Chondrocyte (in vitro differentiated cells): ENCODE measurements at regions not wholly inside any gene's neighbourhood (a gene's known extent, or its start where the extent isn't known, plus 50 kb on each side); places are given as distances from the start of the nearest gene placed in this dataset.
A peak's percentile ranks its signal among the peaks of the same experiment; 100 is the strongest.

ENCODE experiments used
- DNase-seq: peaks from one replicate; pipeline ENCODE4 v3.0.0; 2021; ENCODE audit warnings: mixed read lengths, low spot score
- H3K27ac Mint-ChIP-seq: one replicate; pipeline ENCODE4 v1.8.0; 2021; ENCODE audit warnings: mild to moderate bottlenecking, moderate library complexity, mixed read lengths; ENCODE audit not compliant: unreplicated experiment
- H3K27me3 Mint-ChIP-seq: 2 replicates; pipeline ENCODE4 v1.8.0; 2021; ENCODE audit warnings: low read depth, mixed read lengths
- H3K36me3 Mint-ChIP-seq: 2 replicates; pipeline ENCODE4 v1.8.0; 2021; ENCODE audit warnings: low read depth, mixed read lengths
- H3K4me1 Mint-ChIP-seq: 2 replicates; pipeline ENCODE4 v1.8.0; 2021; ENCODE audit warnings: low read depth, mild to moderate bottlenecking, mixed read lengths
- H3K4me3 Mint-ChIP-seq: one replicate; pipeline ENCODE4 v1.8.0; 2021; ENCODE audit warnings: mild to moderate bottlenecking, moderate library complexity, mixed read lengths; ENCODE audit not compliant: unreplicated experiment
- H3K9me3 Mint-ChIP-seq: 2 replicates; pipeline ENCODE4 v1.8.0; 2021; ENCODE audit warnings: low read depth, mixed read lengths
- TF ChIP-seq, protein P1 (sequence below): fragments of 200-600 bp; sonication (generic); IDR thresholded peaks from 2 replicates; pipeline ENCODE4 v1.5.0; 2021; ENCODE audit warnings: antibody characterized with exemption, mild to moderate bottlenecking, moderate library complexity

DNA sequence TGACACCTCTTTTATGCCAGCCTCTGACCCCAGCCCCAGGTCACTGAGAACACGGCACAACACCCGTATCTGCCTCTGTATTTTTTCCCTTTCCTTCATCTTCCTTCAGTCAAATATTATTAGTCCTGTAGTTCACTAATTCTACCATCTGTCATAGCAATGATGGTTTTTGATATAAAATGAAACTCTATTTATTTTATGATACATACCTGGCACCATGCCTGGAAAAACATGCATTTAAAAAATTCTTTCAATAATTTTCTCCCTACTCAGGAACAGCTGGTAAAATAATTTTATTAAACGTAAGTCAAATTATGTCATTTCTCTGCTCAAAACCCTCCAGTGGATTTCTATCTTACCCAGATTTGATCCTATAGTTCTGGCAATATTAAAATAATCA is 224.7 kb downstream of the CDH7 start:
- H3K4me1 Mint-ChIP-seq: peaks cover 16% of the 10 kb centered on the region
- no peak for DNase-seq
- no peaks in the 10 kb centered on the region for H3K36me3 Mint-ChIP-seq
- no peak overlapping the region for H3K4me3 Mint-ChIP-seq
- no peaks in the 10 kb centered on the region for H3K9me3 Mint-ChIP-seq
- TF ChIP-seq, protein P1, sequence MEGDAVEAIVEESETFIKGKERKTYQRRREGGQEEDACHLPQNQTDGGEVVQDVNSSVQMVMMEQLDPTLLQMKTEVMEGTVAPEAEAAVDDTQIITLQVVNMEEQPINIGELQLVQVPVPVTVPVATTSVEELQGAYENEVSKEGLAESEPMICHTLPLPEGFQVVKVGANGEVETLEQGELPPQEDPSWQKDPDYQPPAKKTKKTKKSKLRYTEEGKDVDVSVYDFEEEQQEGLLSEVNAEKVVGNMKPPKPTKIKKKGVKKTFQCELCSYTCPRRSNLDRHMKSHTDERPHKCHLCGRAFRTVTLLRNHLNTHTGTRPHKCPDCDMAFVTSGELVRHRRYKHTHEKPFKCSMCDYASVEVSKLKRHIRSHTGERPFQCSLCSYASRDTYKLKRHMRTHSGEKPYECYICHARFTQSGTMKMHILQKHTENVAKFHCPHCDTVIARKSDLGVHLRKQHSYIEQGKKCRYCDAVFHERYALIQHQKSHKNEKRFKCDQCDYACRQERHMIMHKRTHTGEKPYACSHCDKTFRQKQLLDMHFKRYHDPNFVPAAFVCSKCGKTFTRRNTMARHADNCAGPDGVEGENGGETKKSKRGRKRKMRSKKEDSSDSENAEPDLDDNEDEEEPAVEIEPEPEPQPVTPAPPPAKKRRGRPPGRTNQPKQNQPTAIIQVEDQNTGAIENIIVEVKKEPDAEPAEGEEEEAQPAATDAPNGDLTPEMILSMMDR: no peak
- peak overlapping the region; percentile 46 for H3K27ac Mint-ChIP-seq
- H3K27me3 Mint-ChIP-seq: no peaks in the 10 kb centered on the region

DNA sequence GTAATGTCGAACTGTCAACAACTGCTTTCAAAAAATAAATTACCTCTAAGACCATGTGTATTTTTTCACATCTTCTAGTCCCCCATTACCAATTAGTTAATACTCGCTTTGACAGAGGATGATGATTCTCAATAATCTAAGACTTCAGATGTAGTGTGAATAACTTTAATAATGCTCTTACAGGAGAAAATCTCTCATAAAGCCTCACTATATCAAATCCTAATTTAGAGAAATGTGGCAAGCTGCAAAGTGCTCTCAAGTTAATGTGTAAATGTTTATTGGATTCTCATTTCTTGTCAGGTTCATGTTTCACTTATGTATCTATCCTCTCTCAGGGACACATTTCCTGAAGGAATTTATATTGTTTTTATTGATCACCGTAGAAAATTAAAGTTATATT is 223.9 kb downstream of the CDH7 start:
- H3K27me3 Mint-ChIP-seq: no peaks in the 10 kb centered on the region
- no peak overlapping the region for H3K4me3 Mint-ChIP-seq
- no peaks in the 10 kb centered on the region for H3K9me3 Mint-ChIP-seq
- H3K4me1 Mint-ChIP-seq: peaks cover 16% of the 10 kb centered on the region
- TF ChIP-seq, protein P1: no peak
- H3K36me3 Mint-ChIP-seq: no peaks in the 10 kb centered on the region
- H3K27ac Mint-ChIP-seq: no peak overlapping the region
- DNase-seq: no peak

DNA sequence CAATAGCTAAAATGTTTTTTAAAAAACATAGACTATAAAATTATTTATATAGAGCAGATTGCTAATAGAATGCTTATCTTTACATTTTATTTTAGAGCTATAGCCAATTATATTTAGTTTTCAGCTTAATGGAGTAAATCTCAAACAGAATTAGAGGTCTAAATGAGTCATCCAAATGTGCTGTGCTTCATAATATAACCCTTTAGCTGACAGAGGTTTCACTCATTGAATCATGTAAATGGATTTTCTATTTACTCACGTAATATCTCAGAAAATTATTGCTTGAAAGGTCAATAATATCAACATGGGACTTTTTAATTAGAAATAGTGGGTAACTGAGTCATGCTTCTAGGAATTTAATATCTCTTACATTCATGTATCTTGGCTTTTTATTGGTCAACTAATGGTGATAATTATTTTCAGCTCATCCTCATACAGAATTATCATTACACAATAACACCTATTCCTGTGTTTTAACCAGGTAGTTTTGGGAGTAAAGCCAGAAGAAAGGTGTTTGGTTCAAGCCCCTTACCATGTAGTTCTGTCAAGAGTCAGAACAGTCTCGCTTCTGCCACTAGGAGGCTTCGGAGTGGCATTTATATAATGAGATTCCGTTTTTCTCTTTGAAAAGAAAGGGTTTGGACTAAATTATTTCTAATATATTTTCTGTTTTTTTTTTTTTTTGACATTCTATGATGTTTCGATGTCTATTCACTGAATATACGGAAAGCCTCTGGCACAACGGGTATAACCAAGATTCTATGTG is 217.6 kb downstream of the CDH7 start:
- no peaks in the 10 kb centered on the region for H3K9me3 Mint-ChIP-seq
- H3K27me3 Mint-ChIP-seq: peaks cover 10% of the 10 kb centered on the region
- H3K4me1 Mint-ChIP-seq: no peaks in the 10 kb centered on the region
- H3K4me3 Mint-ChIP-seq: no peak overlapping the region
- TF ChIP-seq, protein P1: peak; percentile 71
- DNase-seq: no peak
- H3K36me3 Mint-ChIP-seq: no peaks in the 10 kb centered on the region
- no peak overlapping the region for H3K27ac Mint-ChIP-seq

DNA sequence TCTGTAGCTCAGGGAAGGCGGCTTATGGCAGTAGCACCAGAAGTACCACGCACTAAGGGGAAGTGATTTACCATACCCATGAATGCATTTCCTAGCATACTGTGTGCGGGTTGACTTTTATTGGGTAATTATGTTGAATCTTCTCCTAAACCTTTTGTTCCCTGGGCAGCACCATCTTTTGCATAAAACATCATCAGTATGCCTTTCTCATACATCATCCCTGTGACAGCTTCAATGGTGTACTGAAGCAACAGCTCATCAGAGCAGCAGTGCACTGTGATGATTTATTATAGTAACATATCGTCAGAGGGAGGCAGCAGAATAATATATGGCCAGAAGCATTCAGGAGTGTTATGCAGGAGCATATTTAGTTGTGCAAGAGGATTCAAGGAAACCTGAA is 204.9 kb downstream of the CDH7 start:
- no peaks in the 10 kb centered on the region for H3K36me3 Mint-ChIP-seq

DNA sequence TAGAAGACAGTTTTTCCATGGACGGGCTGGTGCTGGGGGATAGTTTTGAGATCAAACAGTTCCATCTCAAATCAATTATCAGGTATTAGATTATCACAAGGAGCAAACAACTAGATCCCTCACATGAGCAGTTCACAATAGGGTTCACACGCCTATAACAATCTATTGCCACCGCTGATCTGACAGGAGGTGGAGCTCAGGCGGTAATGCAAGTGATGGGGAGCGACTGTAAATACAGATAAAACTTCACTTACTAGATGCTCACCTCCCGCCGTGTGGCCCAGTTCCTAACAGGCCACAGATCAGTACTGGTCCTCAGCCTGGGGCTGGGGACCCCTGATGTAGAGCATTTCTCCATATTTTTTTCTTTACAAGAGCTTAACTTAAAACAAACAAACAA is 203.6 kb downstream of the CDH7 start:
- TF ChIP-seq, protein P1: no peak
- H3K27ac Mint-ChIP-seq: no peak overlapping the region
- no peaks in the 10 kb centered on the region for H3K36me3 Mint-ChIP-seq
- peaks cover 3% of the 10 kb centered on the region for H3K27me3 Mint-ChIP-seq
- H3K4me3 Mint-ChIP-seq: no peak overlapping the region
- H3K9me3 Mint-ChIP-seq: no peaks in the 10 kb centered on the region
- DNase-seq: no peak
- no peaks in the 10 kb centered on the region for H3K4me1 Mint-ChIP-seq

More for the DNA sequence above, 204.9 kb downstream of the CDH7 start:
- no peak for DNase-seq
- no peak overlapping the region for H3K27ac Mint-ChIP-seq
- H3K9me3 Mint-ChIP-seq: no peaks in the 10 kb centered on the region
- H3K4me1 Mint-ChIP-seq: no peaks in the 10 kb centered on the region
- H3K4me3 Mint-ChIP-seq: no peak overlapping the region
- TF ChIP-seq, protein P1: no peak
- H3K27me3 Mint-ChIP-seq: peaks cover 5% of the 10 kb centered on the region
